HEK293T (cell line): ENCODE measurements at regions not wholly inside any gene's neighbourhood (a gene's known extent, or its start where the extent isn't known, plus 50 kb on each side); places are given as distances from the start of the nearest gene placed in this dataset.

Experiments used
- BHLHE40 ChIP-seq: fragments of 450-650 bp; IDR thresholded peaks from 2 replicates; pipeline ENCODE4 v1.6.1; 2016; ENCODE audit warnings: mild to moderate bottlenecking, moderate library complexity, borderline replicate concordance
- SP1 ChIP-seq: fragments of 450-650 bp; IDR thresholded peaks from 2 replicates; pipeline ENCODE4 v1.6.1; 2017

DNA sequence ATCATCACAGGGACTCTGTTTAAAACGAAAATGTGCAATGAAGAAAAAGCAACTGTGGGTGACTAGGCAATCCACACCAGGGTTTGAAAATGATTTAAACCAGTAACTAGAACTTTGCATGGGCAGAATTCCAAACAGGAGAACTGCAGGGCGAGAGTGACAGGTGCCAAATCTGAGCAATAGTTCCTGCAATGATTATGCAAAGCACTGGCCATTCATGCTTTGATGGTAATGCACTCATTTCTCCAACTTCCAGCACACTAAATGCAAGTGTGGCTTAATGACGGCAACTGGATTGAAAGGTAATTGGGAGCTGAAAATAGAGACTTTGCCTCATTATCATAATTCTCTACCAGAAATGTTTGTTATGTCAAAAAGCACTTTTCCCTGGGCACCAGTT is 140.5 kb upstream of the TMCC3 start:
- TF ChIP-seq SP1 (no peak), BHLHE40 (no peak)
